AG20443 (cell line): ENCODE measurements at regions not wholly inside any gene's neighbourhood (a gene's known extent, or its start where the extent isn't known, plus 50 kb on each side); places are given as distances from the start of the nearest gene placed in this dataset.
A peak's percentile ranks its signal among the peaks of the same experiment; 100 is the strongest.

Experiments
- DNase-seq: peaks from one replicate; pipeline ENCODE4 v3.0.0; 2012; ENCODE audit warnings: low spot score, mixed read lengths

GRCh38 chr7:32346253-32346652, 143.9 kb downstream of the LSM5 start:
- DNase-seq, result no peak

DNA sequence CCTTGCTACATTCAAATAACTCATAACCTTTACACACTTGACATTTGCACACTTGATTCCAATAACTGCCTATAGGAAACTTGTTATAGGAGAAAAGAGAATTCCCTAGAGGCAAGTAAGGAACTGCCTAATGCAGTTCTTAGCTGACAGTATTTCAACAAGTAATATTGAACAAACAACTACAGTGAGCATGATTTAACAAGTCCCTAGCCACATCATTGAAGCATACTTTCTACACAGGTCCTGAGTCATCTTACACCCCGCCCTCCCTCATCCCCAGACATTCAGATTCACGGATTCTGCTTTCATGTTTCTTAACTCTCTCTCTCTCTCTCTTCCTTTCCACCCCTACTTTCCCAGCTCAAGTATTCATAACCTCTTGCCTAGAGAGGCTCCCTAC, 153.5 kb downstream of the LSM5 start:
- DNase-seq, result no peak

DNA sequence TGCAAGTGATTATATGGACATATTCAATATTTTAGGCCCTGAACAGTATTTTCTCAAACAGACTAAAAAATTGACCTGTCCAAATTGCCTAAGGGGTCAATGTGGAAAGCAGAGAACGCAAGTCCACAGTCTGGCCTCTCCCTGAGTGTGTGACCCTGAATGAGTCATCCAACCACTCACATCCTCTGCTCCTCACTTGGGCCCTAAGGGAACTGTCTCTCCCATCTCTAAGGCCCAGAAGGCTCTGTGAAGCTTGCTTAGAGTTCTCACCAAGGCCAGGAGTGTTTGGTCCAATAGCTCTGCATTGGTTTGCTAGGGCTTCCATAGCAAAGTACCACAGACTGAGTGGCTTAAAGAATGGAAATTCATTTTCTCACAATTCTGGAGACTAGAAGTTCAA, 155.1 kb downstream of the LSM5 start:
- DNase-seq, result no peak

DNA sequence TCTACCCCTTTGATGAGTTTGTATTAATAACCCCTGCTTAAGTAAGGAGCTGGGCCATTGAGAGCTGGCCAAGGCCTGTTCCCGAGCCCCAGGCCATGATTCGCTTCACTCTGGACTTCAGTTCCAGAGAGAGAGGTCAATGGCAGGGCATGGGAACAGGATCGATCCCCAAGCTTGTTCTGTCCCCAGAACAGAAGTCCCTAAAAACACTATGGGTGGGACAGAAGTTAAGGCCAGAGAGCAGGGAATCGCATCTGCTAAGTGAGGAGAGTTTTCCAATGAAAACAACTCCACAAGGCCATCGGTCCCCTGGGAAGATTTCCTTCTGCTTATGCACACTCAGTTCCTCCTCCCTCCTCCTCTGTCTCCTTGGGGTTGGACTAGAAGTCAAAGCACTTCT, 159.6 kb downstream of the LSM5 start:
- no peak for DNase-seq

- no peak for DNase-seq
Observed at GRCh38 chr7:32326078-32326477, 164.1 kb downstream of the LSM5 start.

DNA sequence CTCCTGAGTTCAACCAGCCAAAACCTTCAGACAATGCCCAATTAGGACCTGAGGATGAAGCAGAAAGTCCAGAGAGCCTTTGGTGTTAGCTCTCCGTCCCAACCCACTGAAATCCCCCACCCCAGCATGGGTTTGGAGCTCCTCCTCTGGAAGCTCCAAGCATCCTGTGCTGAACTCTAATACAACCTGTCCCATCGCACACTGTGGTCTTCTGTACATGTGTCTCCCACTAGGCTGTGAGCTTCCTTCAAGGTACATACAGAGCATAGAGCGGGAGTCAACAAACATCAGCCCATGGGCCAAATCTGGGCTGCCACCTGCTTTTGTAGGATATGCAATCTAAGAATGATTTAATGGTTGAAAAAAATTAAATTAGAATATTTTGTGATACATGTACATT, 166.5 kb downstream of the LSM5 start:
- no peak for DNase-seq

DNA sequence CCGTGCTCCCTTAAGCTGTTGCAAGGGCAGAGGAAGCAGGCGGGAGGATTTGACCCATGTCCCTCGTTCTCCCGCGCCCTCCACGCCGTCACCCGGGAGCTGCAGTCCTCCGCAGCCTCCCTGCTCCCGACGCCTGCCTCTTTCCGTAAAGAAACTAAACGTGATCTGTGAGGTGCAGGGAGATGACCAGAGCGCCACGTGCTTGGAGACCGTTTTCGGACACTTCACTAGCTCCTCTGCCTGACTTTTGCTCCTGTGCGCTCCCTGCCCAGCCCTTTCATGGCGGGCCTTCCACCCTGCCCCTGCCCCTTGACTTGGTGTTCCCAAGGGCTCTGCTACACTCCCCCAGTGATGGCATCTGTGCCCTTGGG, 171.2 kb downstream of the LSM5 start:
- no peak for DNase-seq

GRCh38 chr7:32318300-32319011, 171.7 kb downstream of the LSM5 start:
- DNase-seq, result peak; percentile 20

GRCh38 chr7:32316839-32317238, 173.3 kb downstream of the LSM5 start:
- no peak for DNase-seq

DNA sequence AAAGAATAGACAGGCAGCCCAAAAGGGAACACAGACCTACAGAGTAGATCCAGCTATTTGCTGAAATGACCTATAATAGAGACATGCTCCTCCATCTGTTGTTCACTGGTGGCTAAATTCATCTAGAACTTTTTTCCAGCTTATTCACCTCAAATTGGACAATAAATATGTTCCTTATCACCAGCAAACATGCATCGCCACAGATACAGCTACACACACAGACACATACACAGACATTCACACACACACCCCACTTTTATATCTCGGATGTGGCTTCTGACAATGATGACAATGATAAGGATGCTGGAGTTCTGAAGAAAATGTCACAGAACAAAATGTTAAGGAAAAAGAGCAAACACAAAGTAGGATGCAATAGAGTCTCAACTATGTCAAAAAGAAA, 175.4 kb downstream of the LSM5 start:
- no peak for DNase-seq

GRCh38 chr7:32301427-32301826, 188.8 kb downstream of the LSM5 start:
- no peak for DNase-seq

- DNase-seq, result no peak
Observed at GRCh38 chr7:32299133-32299702, 191.0 kb downstream of the LSM5 start.

GRCh38 chr7:32298408-32299132, 191.6 kb downstream of the LSM5 start:
- DNase-seq, result no peak

DNA sequence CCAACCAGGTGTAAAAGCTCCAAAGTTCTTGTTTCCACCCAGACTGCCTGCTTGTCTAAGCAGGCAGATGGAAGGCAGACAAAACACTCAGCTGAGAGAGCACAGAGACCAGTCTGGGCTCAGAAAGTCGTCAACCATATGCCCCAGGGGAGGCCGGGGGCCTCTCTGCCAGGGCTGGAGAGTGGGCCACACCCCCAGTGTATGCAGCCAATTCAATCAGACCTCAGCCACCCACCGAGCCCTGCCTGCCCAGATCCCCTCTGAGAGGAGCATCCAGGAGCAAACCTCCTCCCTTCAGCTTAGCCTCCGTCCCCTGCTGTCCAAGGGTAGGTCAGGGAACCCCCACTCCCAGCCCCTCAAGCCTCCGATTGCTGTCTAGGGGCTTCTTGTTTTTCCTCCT, 196.3 kb downstream of the LSM5 start:
- DNase-seq, result no peak

GRCh38 chr7:32289651-32290414, 200.3 kb downstream of the LSM5 start:
- DNase-seq, result no peak

GRCh38 chr7:32285698-32286097, 204.5 kb downstream of the LSM5 start:
- no peak for DNase-seq

DNA sequence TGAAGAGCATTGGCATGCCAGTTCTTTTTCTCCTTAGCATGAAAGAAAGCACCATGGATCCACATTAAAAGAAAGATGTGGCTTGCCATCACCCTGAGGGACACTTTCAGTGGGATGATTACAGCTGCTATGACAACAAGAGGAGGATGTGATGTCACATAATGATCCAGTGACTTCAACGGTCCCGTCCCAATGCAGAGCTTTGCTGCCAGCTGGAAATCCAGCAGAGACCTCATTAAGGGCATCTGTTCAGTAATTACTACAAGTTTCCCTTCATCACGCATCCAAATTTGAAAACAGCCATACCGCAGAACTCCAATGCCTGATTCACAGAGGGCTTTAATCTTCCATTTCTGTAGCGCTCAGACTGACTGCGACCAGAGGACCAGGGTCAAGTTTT, 206.6 kb downstream of the LSM5 start:
- DNase-seq, result no peak

DNA sequence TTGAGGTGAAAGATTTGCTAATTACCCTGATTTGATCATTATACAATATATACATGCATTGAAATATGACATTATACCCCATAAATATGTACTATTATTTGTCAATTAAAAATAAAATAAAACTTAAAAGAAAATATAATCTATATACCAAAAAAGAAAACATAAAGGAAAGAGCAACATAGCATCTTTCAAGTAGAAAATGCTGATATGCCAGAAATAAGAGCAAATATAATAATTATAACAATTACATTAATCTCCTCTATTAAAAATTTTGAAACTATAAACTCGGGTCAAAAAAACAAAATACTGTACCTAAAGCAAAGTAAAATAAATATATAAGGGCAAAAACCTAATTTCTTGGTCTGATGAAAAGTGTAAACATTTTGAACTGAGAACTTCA, 209.3 kb upstream of the PDE1C start:
- DNase-seq, result no peak

- DNase-seq, result no peak
Observed at GRCh38 chr7:32275216-32276009, 205.2 kb upstream of the PDE1C start.

- no peak for DNase-seq
Observed at GRCh38 chr7:32273297-32273696, 203.1 kb upstream of the PDE1C start.

DNA sequence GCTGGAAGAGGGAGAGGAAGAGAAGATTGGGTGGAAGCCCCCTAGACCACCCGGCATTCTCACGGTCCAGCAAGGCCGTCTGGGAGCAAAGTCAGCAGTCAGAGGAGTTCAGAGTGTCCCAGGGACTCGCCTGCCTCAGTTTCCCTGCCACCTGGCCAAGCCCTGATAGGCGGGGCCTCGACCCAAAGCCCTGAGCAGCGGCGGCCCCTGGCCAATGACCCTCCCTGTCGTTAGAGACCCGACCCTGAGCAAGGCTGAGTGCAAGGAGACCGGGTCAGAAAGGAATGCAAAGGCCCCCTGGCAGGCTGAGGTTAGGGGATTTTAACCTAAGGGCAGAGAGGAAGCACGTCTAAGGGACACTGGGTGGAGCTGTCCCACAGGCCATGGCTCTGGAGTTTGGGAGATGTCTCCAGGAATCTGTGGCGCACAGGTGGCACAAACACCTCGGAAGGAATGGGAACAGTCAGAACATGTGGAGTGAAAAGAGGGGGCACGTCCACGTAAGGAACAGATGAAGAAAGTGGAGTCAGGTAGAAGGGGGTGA, 196.8 kb upstream of the PDE1C start:
- no peak for DNase-seq
